Mesodermal cell (in vitro differentiated cells): ENCODE measurements at regions not wholly inside any gene's neighbourhood (a gene's known extent, or its start where the extent isn't known, plus 50 kb on each side); places are given as distances from the start of the nearest gene placed in this dataset.

Experiments used
- H3K27ac ChIP-seq: 2 replicates; pipeline ENCODE4 v1.7.0; 2013; ENCODE audit warnings: mild to moderate bottlenecking, low read depth, low read length, moderate library complexity; ENCODE audit not compliant: severe bottlenecking
- H3K36me3 ChIP-seq: 2 replicates; pipeline ENCODE4 v1.7.1; 2013; ENCODE audit warnings: mild to moderate bottlenecking, low read length, moderate library complexity; ENCODE audit not compliant: control insufficient read depth, insufficient read depth
- H3K4me1 ChIP-seq: one replicate; pipeline ENCODE4 v1.7.1; 2013; ENCODE audit warnings: mild to moderate bottlenecking, low read length; ENCODE audit not compliant: insufficient read depth, control insufficient read depth, poor library complexity, severe bottlenecking
- H3K4me3 ChIP-seq: 2 replicates; pipeline ENCODE4 v1.7.0; 2013; ENCODE audit warnings: low read length, control low read depth, mild to moderate bottlenecking; ENCODE audit not compliant: insufficient read depth, poor library complexity, severe bottlenecking; ENCODE audit errors: extremely low read depth
- H3K9me3 ChIP-seq: 2 replicates; pipeline ENCODE4 v1.7.1; 2013; ENCODE audit warnings: mild to moderate bottlenecking, low read length, moderate library complexity; ENCODE audit not compliant: control insufficient read depth
- WGBS, 2 experiments: methylation state at CpG; one replicate each; pipeline ENCODE4 v1.1.5; 2013; ENCODE audit warnings: missing lambda C conversion rate in 2 of 2; ENCODE audit not compliant: insufficient coverage in 2 of 2; 5-methylcytosine and 5-hydroxymethylcytosine counted together

DNA sequence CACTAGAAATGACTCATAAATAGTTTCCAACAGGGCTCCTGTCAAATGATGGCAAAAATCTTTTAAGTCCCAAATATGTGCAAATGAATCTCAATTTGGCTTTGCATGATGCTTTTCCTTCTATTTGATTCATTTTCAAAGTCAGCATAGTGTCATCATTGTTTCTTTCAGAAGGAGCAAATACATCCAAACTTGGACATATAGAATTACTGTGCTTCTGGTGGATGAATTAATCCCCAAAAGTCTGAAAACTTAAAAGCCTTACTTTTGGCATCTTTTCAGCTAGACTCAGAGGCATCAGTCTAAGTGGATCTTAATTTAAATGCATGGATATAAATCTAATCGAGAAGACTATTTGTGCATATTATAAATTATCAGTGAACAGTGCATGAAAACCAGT is 578.1 kb upstream of the FZD8 start:
- H3K4me1 ChIP-seq, result peaks cover 6% of the 10 kb centered on the region
- H3K27ac ChIP-seq, result no peak overlapping the region
- H3K9me3 ChIP-seq, result no peaks in the 10 kb centered on the region
- no peak overlapping the region for H3K4me3 ChIP-seq
- 90% methylated on average over 1 of the region's 1 CpG; no CpG with 5 or more reads in 1 of the 2 experiments for WGBS, 2 experiments
- no peaks in the 10 kb centered on the region for H3K36me3 ChIP-seq

DNA sequence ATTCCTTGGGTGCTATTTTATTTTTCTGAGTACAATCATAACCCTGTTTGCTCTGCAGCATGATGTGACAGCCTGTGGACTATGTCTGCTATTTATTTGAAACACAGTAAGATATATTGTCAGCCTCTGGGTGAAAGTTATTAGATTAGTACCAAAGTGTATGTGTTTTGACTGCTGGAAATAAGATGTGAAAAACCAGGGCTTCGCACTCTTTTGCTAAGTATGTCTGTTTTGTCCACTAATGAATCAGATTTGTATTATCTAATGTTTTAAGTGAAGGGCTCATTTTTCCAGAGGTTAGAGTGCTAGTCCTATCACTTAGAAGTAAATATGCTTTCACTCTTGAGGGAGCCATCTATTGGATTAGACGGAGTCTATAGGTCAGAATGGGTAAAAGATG is 569.8 kb upstream of the FZD8 start:
- no peaks in the 10 kb centered on the region for H3K9me3 ChIP-seq
- WGBS, 2 experiments, result 83 to 88% methylated on average over 1 to 2 of the region's 2 CpGs

DNA sequence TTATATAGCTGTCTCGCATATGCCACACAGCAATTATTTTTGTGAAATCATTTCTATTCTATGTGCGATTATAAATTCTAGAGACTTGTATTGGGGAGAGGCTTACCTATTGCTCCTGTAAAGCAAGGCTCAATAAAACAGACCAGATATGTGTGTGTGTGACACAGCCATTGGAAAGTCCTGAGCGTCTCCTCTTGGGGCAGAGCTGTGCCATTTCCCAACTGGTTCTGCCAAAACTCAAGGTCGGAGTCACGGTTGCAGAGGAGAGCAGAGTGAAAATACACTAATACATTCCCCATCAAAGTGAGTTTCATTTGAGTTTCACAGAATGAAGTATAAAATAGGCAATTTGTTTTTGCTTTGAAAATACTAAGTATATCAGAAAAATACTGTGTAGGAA is 567.4 kb upstream of the FZD8 start:
- H3K9me3 ChIP-seq, result no peaks in the 10 kb centered on the region
- no peak overlapping the region for H3K27ac ChIP-seq
- no peaks in the 10 kb centered on the region for H3K4me1 ChIP-seq
- no peak overlapping the region for H3K4me3 ChIP-seq
- H3K36me3 ChIP-seq, result no peaks in the 10 kb centered on the region
- WGBS, 2 experiments, result 88 to 100% methylated on average over 1 of the region's 5 CpGs

More for the DNA sequence above, 569.8 kb upstream of the FZD8 start:
- H3K27ac ChIP-seq, result no peak overlapping the region
- H3K4me3 ChIP-seq, result no peak overlapping the region
- H3K36me3 ChIP-seq, result no peaks in the 10 kb centered on the region
- H3K4me1 ChIP-seq, result no peaks in the 10 kb centered on the region

GRCh38 chr10:36202881-36203280 is 560.8 kb upstream of the FZD8 start:
- Histone ChIP-seq H3K9me3 (peaks cover 6% of the 10 kb centered on the region), H3K4me3 (no peak overlapping the region), H3K27ac (no peak overlapping the region), H3K36me3 (no peaks in the 10 kb centered on the region), H3K4me1 (no peaks in the 10 kb centered on the region)
- no CpG with 5 or more reads among the region's 1 CpG for WGBS, 2 experiments

DNA sequence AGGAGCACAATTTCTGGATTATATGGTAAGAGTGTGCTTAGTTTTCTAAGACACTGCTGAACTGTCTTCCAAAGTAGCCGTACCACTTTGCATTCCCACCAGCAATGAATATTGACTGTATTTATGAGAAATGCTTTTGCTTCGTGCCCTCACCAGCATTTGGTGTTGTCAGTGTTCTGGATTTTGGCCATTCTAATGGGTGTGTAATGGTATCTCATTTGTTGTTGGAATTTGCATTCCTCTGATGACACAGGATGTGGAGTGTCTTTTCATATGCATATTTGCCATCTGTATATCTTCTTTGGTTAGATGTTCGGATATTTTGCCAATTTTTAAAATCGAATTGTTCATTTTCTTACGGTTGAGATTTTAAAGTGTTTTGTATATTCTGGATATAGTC is 558.5 kb upstream of the FZD8 start:
- Histone ChIP-seq H3K9me3 (peaks cover 6% of the 10 kb centered on the region), H3K4me1 (no peaks in the 10 kb centered on the region), H3K27ac (no peak overlapping the region), H3K4me3 (no peak overlapping the region), H3K36me3 (no peaks in the 10 kb centered on the region)
- WGBS, 2 experiments, result 90% methylated on average over 2 of the region's 5 CpGs; no CpG with 5 or more reads in 1 of the 2 experiments

DNA sequence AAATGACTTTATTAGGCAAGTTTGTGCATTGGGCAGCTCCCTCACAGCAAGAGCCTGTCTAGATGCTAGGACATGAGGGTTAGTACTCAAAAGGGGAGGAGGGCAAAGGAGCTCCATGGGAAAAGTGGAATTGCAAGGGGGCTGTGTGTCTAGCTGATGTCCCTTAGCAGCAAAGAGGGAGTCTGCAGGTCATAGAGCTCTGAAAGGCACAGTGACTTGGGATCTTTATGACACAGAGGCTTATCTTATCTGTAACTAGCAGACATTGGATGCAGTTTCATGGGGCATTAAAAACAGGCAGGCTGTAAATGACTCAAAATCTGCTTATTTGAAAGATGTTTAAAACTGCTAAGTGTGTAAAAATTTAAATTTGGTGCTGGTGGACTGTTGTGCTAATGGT is 556.2 kb upstream of the FZD8 start:
- H3K27ac ChIP-seq, result no peak overlapping the region
- H3K36me3 ChIP-seq, result no peaks in the 10 kb centered on the region
- H3K4me1 ChIP-seq, result no peaks in the 10 kb centered on the region
- H3K4me3 ChIP-seq, result no peak overlapping the region
- peaks cover 9% of the 10 kb centered on the region for H3K9me3 ChIP-seq

GRCh38 chr10:36195364-36195763 is 553.3 kb upstream of the FZD8 start:
- H3K27ac ChIP-seq, result no peak overlapping the region
- WGBS, 2 experiments, result 81 to 90% methylated on average over 2 of the region's 3 CpGs
- peaks cover 18% of the 10 kb centered on the region for H3K9me3 ChIP-seq
- H3K36me3 ChIP-seq, result no peaks in the 10 kb centered on the region
- H3K4me3 ChIP-seq, result no peak overlapping the region
- no peaks in the 10 kb centered on the region for H3K4me1 ChIP-seq

DNA sequence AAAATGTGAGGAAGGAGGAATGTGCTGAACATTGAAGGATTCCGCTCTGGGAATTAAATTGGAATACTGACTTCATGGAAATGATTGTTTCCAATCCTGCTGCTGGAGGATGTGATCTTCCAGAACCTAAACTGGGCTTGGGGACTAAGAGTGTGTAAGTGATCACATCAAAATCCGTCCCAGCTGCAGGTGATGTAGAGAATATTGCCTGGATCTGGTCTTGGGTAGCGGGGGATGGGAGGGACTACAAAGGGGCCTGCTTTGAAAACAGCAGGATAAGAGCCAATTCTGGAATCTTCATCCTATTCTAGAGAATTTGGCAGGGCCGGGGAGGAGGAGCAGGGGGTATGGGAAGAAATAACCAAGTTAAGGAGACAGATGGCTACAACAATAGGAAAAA is 552.2 kb upstream of the FZD8 start:
- WGBS, 2 experiments, result 85 to 87% methylated on average over 3 of the region's 4 CpGs
- H3K4me3 ChIP-seq, result no peak overlapping the region
- no peaks in the 10 kb centered on the region for H3K4me1 ChIP-seq
- H3K27ac ChIP-seq, result no peak overlapping the region
- H3K36me3 ChIP-seq, result no peaks in the 10 kb centered on the region
- H3K9me3 ChIP-seq, result peaks cover 24% of the 10 kb centered on the region

GRCh38 chr10:36191009-36191408 is 548.9 kb upstream of the FZD8 start:
- H3K27ac ChIP-seq, result no peak overlapping the region
- H3K4me3 ChIP-seq, result no peak overlapping the region
- no peaks in the 10 kb centered on the region for H3K36me3 ChIP-seq
- 79 to 80% methylated on average over 1 of the region's 1 CpG for WGBS, 2 experiments
- peaks cover 17% of the 10 kb centered on the region for H3K9me3 ChIP-seq
- H3K4me1 ChIP-seq, result no peaks in the 10 kb centered on the region

DNA sequence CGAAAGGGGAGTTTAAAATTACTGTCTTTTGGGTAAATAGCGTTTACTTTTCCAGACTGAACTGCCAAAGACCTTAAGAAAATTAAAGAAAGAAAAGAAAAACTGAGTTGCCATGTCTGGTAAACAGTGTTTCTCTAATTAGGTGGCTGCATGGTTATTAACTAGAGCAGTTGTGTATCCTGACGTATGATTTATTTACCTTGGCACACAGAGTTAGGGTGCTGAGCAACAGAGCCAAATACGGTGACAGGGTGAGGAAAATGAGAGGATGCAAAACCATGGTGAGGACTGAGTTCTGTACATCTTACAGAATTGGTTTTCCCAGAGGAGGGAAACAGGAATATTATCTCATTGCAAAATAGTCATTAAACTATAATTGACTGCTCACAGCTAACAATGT is 546.4 kb upstream of the FZD8 start:
- Histone ChIP-seq H3K4me3 (no peak overlapping the region), H3K9me3 (peaks cover 16% of the 10 kb centered on the region), H3K27ac (no peak overlapping the region), H3K36me3 (no peaks in the 10 kb centered on the region), H3K4me1 (no peaks in the 10 kb centered on the region)
- WGBS, 2 experiments, result 91 to 100% methylated on average over 1 of the region's 4 CpGs

DNA sequence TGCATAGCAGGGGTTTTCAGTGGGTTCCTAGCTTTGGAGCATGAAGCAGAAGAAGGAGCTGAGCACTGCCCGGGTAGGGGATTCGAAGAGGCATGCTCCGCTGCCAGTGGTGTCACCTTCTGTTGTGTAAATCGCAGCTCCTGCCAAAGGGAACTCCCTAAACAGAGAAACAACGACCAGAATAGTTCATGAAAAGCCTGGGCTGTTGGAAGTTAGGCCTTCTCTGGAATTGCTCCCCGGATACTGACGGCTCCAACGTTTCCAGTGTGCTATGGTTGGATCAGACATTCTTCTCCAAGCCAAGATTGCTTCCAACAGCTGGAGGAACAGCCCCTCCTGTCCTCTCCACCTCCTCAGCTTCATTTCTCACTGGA is 546.0 kb upstream of the FZD8 start:
- Histone ChIP-seq H3K27ac (no peak overlapping the region), H3K4me1 (no peaks in the 10 kb centered on the region), H3K9me3 (peaks cover 13% of the 10 kb centered on the region), H3K4me3 (no peak overlapping the region), H3K36me3 (no peaks in the 10 kb centered on the region)
- WGBS, 2 experiments, result 13 to 18% methylated on average over 4 to 7 of the region's 8 CpGs
